AG04450 (cell line): ENCODE measurements at regions not wholly inside any gene's neighbourhood (a gene's known extent, or its start where the extent isn't known, plus 50 kb on each side); places are given as distances from the start of the nearest gene placed in this dataset.
"Not testable (repeated sequence)": the region's sequence is repeated elsewhere in the genome, so short reads cannot be mapped to it uniquely, and the experiment has no call there.

ENCODE experiments used
- CTCF ChIA-PET: fragments of 300-600, 350-600 bp; formaldehyde crosslinking; extraction: SDS; loops from one replicate; lab custom pipeline; 2022; ENCODE audit warnings: antibody characterized with exemption, inconsistent platforms; lab: Charles Lee
- POLR2A ChIA-PET: fragments of 350-600 bp; formaldehyde crosslinking; extraction: SDS; loops from one replicate; lab custom pipeline; 2021; ENCODE audit warnings: antibody characterized with exemption, inconsistent platforms; lab: Yijun Ruan, JAX
- DNase-seq: peaks from one replicate; pipeline ENCODE4 v3.0.0-alpha.2; 2011; ENCODE audit warnings: low read depth, low spot score
- H3K27ac ChIP-seq: one replicate; pipeline ENCODE4 v1.5.1; 2012; ENCODE audit warnings: low read depth, low read length, control low read depth
- H3K27me3 ChIP-seq: one replicate; pipeline ENCODE4 v1.6.0; 2012; ENCODE audit warnings: low read length; ENCODE audit not compliant: control insufficient read depth, insufficient read depth
- H3K4me3 ChIP-seq: 2 replicates; pipeline ENCODE4 v1.5.1; 2011; ENCODE audit warnings: mild to moderate bottlenecking, low read depth, low read length, control low read depth
- H3K9me3 ChIP-seq: 2 replicates; pipeline ENCODE4 v1.5.1; 2012; ENCODE audit warnings: low read length; ENCODE audit not compliant: control insufficient read depth, insufficient read depth
- CTCF ChIP-seq: IDR thresholded peaks from 2 replicates; pipeline ENCODE4 v1.5.1; 2011; ENCODE audit warnings: low read depth, low read length, control low read depth, inconsistent platforms

GRCh38 chr4:63221477-63221876 is 1187.8 kb downstream of the TECRL start:
- H3K27me3 ChIP-seq, result no peaks in the 10 kb centered on the region
- no peak for DNase-seq
- peaks cover 21% of the 10 kb centered on the region for H3K9me3 ChIP-seq
- no peak overlapping the region for H3K27ac ChIP-seq
- no peak overlapping the region for H3K4me3 ChIP-seq
- TF ChIP-seq CTCF, result no peak
- POLR2A ChIA-PET, result no interaction called here
- CTCF ChIA-PET, result no interaction called here

- TF ChIP-seq CTCF, result no peak
- peaks cover 13% of the 10 kb centered on the region for H3K9me3 ChIP-seq
- H3K4me3 ChIP-seq, result no peak overlapping the region
- H3K27me3 ChIP-seq, result no peaks in the 10 kb centered on the region
- H3K27ac ChIP-seq, result no peak overlapping the region
- CTCF ChIA-PET, result no interaction called here
- POLR2A ChIA-PET, result no interaction called here
- DNase-seq, result no peak
Measured at GRCh38 chr4:63218856-63219255, 1190.4 kb downstream of the TECRL start.

GRCh38 chr4:63214076-63214475 is 1195.2 kb downstream of the TECRL start:
- POLR2A ChIA-PET, result no interaction called here
- CTCF ChIA-PET, result no interaction called here
- H3K4me3 ChIP-seq, result no peak overlapping the region
- H3K9me3 ChIP-seq, result peaks cover 6% of the 10 kb centered on the region
- no peak for DNase-seq
- no peaks in the 10 kb centered on the region for H3K27me3 ChIP-seq
- H3K27ac ChIP-seq, result no peak overlapping the region
- no peak for TF ChIP-seq CTCF

GRCh38 chr4:63211776-63212479 is 1197.3 kb downstream of the TECRL start:
- DNase-seq, result no peak
- POLR2A ChIA-PET, result no interaction called here
- CTCF ChIA-PET, result no interaction called here

GRCh38 chr4:63211375-63211774 is 1197.9 kb downstream of the TECRL start:
- CTCF ChIA-PET, result no interaction called here
- POLR2A ChIA-PET, result no interaction called here
- Histone ChIP-seq H3K27ac (no peak overlapping the region), H3K27me3 (no peaks in the 10 kb centered on the region), H3K9me3 (no peaks in the 10 kb centered on the region), H3K4me3 (no peak overlapping the region)
- no peak for TF ChIP-seq CTCF
- no peak for DNase-seq

More at GRCh38 chr4:63211776-63212479, 1197.3 kb downstream of the TECRL start:
- Histone ChIP-seq H3K4me3 (no peak overlapping the region), H3K27me3 (no peaks in the 10 kb centered on the region), H3K27ac (no peak overlapping the region), H3K9me3 (no peaks in the 10 kb centered on the region)
- TF ChIP-seq CTCF, result no peak

- DNase-seq, result not testable (repeated sequence)
Measured at GRCh38 chr4:63193029-63193428, 1216.2 kb downstream of the TECRL start.

More at GRCh38 chr4:63193029-63193428, 1216.2 kb downstream of the TECRL start:
- H3K9me3 ChIP-seq, H3K4me3 ChIP-seq, POLR2A ChIA-PET, H3K27me3 ChIP-seq, H3K27ac ChIP-seq, CTCF ChIA-PET: not testable (repeated sequence)
